ENCODE measurements at regions not wholly inside any gene's neighbourhood (a gene's known extent, or its start where the extent isn't known, plus 50 kb on each side); places are given as distances from the start of the nearest gene placed in this dataset.

DNA sequence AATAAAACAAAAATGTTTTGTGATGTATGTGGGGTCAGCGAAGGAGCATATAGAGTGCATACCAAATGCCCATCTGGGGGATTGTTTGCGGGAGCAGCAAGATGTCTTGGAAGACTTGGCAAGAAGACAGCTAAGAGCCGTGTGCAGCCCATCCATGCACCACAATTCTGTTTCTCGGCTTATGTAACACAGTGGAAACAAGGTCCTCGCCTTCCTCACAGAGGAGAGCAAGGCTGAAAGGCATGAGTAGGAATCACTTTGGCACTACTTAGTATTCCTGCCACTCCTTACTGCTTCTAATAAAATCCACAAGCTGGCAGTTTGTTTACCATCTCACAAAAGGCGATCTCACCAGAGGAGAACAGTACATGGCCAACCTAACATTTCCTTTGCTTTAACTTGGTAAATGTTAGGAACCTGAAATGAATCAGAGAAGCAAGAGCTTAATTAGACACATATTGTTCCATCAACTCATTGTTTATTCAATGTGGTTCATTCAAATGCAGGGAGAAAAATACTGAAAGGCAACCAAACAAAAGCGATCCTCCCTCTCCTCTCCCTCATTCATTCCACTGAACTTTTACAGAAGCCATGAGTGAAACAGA lies 648.1 kb downstream of the ACTL7B start:
- Histone ChIP-seq H3K9ac (ENCODE audit: low read length) (no peak overlapping the region), H3K36me3 (ENCODE audit: low read depth, low read length) (no peaks in the 10 kb centered on the region), H2AFZ (ENCODE audit: low read length) (no peak overlapping the region), H4K20me1 (ENCODE audit: low read length) (no peaks in the 10 kb centered on the region), H3K27ac (ENCODE audit: low read length) (no peak overlapping the region), H3K9me3 (ENCODE audit: low read length) (no peaks in the 10 kb centered on the region), H3K27me3 (ENCODE audit: low read length) (no peaks in the 10 kb centered on the region), H3K4me1 (ENCODE audit: insufficient read depth, low read length) (no peaks in the 10 kb centered on the region), H3K79me2 (ENCODE audit: low read length) (no peaks in the 10 kb centered on the region), H3K9me2 (replicated peaks; ENCODE audit: low read length) (no peaks in the 10 kb centered on the region), H3F3A (ENCODE audit: low read length, unreplicated experiment) (no peaks in the 10 kb centered on the region), H3K4me3 (ENCODE audit: low read length) (no peak overlapping the region), H3K4me2 (ENCODE audit: low read length) (no peak overlapping the region)
- ChIA-PET POLR2A (ENCODE audit: unreplicated experiment) (no interaction called here), CTCF (no interaction called here)
- DNase-seq (no peak), ATAC-seq (peak; percentile 42)
- BruUV-seq (replicated peaks), result no TSS peak
- TF ChIP-seq EZH2 (IDR thresholded peaks at IDR 0.05; ENCODE audit: low read length, unreplicated experiment) (no peak), EZH2phosphoT487 (IDR thresholded peaks at IDR 0.05; ENCODE audit: borderline replicate concordance, low read length) (no peak)
- TF ChIP-seq, protein P1, sequence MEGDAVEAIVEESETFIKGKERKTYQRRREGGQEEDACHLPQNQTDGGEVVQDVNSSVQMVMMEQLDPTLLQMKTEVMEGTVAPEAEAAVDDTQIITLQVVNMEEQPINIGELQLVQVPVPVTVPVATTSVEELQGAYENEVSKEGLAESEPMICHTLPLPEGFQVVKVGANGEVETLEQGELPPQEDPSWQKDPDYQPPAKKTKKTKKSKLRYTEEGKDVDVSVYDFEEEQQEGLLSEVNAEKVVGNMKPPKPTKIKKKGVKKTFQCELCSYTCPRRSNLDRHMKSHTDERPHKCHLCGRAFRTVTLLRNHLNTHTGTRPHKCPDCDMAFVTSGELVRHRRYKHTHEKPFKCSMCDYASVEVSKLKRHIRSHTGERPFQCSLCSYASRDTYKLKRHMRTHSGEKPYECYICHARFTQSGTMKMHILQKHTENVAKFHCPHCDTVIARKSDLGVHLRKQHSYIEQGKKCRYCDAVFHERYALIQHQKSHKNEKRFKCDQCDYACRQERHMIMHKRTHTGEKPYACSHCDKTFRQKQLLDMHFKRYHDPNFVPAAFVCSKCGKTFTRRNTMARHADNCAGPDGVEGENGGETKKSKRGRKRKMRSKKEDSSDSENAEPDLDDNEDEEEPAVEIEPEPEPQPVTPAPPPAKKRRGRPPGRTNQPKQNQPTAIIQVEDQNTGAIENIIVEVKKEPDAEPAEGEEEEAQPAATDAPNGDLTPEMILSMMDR (conservative IDR thresholded peaks at IDR 0.05; ENCODE audit: low read depth, low read length), result no peak
- intact Hi-C loops (cut with micrococcal nuclease), result no loop called here

DNA sequence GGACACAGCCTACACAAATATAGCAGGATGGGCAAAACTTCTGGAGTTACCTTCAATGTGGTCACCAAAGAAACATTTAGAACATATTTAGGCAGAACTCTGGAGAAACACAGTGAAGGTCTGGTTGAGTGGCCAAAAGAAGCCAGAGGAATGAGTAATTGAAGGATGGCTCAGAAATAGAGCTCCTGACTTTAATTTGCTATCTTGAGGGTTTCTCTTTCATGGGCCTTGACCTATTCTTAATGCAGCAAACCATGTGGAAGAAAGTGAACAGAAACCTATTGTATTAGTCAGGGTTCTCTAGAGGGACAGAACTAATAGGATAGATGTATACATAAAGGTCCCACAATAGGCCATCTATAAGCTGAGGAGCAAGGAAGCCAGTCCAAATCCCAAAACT lies 650.5 kb downstream of the ACTL7B start:
- ATAC-seq (no peak), DNase-seq (no peak)
- Histone ChIP-seq H3K27ac (ENCODE audit: low read length) (no peak overlapping the region), H3K4me3 (ENCODE audit: low read length) (no peak overlapping the region), H3K4me1 (ENCODE audit: insufficient read depth, low read length) (no peaks in the 10 kb centered on the region), H3K4me2 (ENCODE audit: low read length) (no peak overlapping the region), H3K9ac (ENCODE audit: low read length) (no peak overlapping the region), H3F3A (ENCODE audit: low read length, unreplicated experiment) (no peaks in the 10 kb centered on the region), H3K9me3 (ENCODE audit: low read length) (no peaks in the 10 kb centered on the region), H3K9me2 (replicated peaks; ENCODE audit: low read length) (no peaks in the 10 kb centered on the region), H4K20me1 (ENCODE audit: low read length) (no peaks in the 10 kb centered on the region), H3K36me3 (ENCODE audit: low read depth, low read length) (no peaks in the 10 kb centered on the region), H3K79me2 (ENCODE audit: low read length) (no peaks in the 10 kb centered on the region), H3K27me3 (ENCODE audit: low read length) (no peaks in the 10 kb centered on the region), H2AFZ (ENCODE audit: low read length) (no peak overlapping the region)
- POLR2A ChIA-PET (ENCODE audit: unreplicated experiment), result no interaction called here
- intact Hi-C loops (cut with micrococcal nuclease), result no loop called here
- BruUV-seq (replicated peaks), result no TSS peak
- TF ChIP-seq, protein P1 (conservative IDR thresholded peaks at IDR 0.05; ENCODE audit: low read depth, low read length), result no peak
- TF ChIP-seq EZH2phosphoT487 (IDR thresholded peaks at IDR 0.05; ENCODE audit: borderline replicate concordance, low read length), result no peak
- TF ChIP-seq EZH2 (IDR thresholded peaks at IDR 0.05; ENCODE audit: low read length, unreplicated experiment), result no peak
- CTCF ChIA-PET, result no interaction called here

DNA sequence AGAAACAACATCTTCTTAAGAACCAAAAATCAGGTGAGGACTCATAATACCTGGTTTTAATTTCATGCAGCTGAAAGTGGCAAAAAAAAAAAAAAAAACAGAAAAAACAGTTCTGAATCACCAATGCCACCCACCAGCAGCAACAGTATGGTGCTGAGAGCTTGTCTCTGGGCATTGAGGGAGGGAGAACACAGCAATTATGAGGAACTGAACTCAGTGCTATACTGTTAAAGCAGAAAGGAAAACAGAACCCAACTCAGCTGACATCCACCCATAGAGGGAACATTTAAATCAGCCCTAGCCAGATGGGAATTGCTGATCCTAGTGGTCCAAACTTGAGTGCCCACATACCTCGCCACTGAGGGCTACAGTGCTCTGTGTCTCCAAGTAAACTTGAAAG lies 657.9 kb downstream of the ACTL7B start:
- BruUV-seq (replicated peaks), result no TSS peak
- intact Hi-C loops (cut with micrococcal nuclease), result no loop called here
- no peak overlapping the region for H3K4me3 ChIP-seq (ENCODE audit: low read length)
- no peaks in the 10 kb centered on the region for H3K9me3 ChIP-seq (ENCODE audit: low read length)
- H3K4me1 ChIP-seq (ENCODE audit: insufficient read depth, low read length), result 0 out of 2 replicates have a peak, but pooled peaks cover 7% of the 10 kb centered on the region
- ChIA-PET POLR2A (ENCODE audit: unreplicated experiment) (no interaction called here), CTCF (no interaction called here)
- H3K9me2 ChIP-seq (replicated peaks; ENCODE audit: low read length), result no peaks in the 10 kb centered on the region
- no peak overlapping the region for H3K9ac ChIP-seq (ENCODE audit: low read length)
- DNase-seq (no peak), ATAC-seq (no peak)
- H3K4me2 ChIP-seq (ENCODE audit: low read length), result no peak overlapping the region
- H3F3A ChIP-seq (ENCODE audit: low read length, unreplicated experiment), result no peaks in the 10 kb centered on the region
- H3K27ac ChIP-seq (ENCODE audit: low read length), result no peak overlapping the region
- no peaks in the 10 kb centered on the region for H3K27me3 ChIP-seq (ENCODE audit: low read length)
- H4K20me1 ChIP-seq (ENCODE audit: low read length), result no peaks in the 10 kb centered on the region
- H3K79me2 ChIP-seq (ENCODE audit: low read length), result no peaks in the 10 kb centered on the region
- TF ChIP-seq EZH2phosphoT487 (IDR thresholded peaks at IDR 0.05; ENCODE audit: borderline replicate concordance, low read length) (no peak), EZH2 (IDR thresholded peaks at IDR 0.05; ENCODE audit: low read length, unreplicated experiment) (no peak)
- TF ChIP-seq, protein P1 (conservative IDR thresholded peaks at IDR 0.05; ENCODE audit: low read depth, low read length), result no peak
- no peaks in the 10 kb centered on the region for H3K36me3 ChIP-seq (ENCODE audit: low read depth, low read length)
- H2AFZ ChIP-seq (ENCODE audit: low read length), result no peak overlapping the region
